Tibial nerve (tissue), 3 donors: ENCODE measurements at regions not wholly inside any gene's neighbourhood (a gene's known extent, or its start where the extent isn't known, plus 50 kb on each side); places are given as distances from the start of the nearest gene placed in this dataset.

Experiments used
- POLR2A ChIP-seq, 2 donors: fragments of 450-650 bp; IDR thresholded peaks; one replicate each; pipeline ENCODE4 v1.6.1; 2017; ENCODE audit warnings: antibody characterized with exemption in 2 of 2, mild to moderate bottlenecking in 2 of 2, moderate library complexity in 2 of 2
- TF ChIP-seq, protein P1 (sequence below), 5 experiments: fragments of 200-600 bp in 3 of 5; fragments of 450-650 bp in 2 of 5; sonication (generic) in 3 of 5; IDR thresholded peaks; one replicate each; pipeline ENCODE4 v1.5.1; 2016 to 2019; ENCODE audit warnings: antibody characterized with exemption in 5 of 5, mild to moderate bottlenecking in 3 of 5, moderate library complexity in 2 of 5

- TF ChIP-seq POLR2A (IDR thresholded peaks at IDR 0.05): no peak
- TF ChIP-seq, protein P1, sequence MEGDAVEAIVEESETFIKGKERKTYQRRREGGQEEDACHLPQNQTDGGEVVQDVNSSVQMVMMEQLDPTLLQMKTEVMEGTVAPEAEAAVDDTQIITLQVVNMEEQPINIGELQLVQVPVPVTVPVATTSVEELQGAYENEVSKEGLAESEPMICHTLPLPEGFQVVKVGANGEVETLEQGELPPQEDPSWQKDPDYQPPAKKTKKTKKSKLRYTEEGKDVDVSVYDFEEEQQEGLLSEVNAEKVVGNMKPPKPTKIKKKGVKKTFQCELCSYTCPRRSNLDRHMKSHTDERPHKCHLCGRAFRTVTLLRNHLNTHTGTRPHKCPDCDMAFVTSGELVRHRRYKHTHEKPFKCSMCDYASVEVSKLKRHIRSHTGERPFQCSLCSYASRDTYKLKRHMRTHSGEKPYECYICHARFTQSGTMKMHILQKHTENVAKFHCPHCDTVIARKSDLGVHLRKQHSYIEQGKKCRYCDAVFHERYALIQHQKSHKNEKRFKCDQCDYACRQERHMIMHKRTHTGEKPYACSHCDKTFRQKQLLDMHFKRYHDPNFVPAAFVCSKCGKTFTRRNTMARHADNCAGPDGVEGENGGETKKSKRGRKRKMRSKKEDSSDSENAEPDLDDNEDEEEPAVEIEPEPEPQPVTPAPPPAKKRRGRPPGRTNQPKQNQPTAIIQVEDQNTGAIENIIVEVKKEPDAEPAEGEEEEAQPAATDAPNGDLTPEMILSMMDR (IDR thresholded peaks at IDR 0.05): no peak
Observed at GRCh38 chr3:11737742-11738141, 94.0 kb upstream of the VGLL4 start.
